Testis (tissue), 2 donors: ENCODE measurements at regions not wholly inside any gene's neighbourhood (a gene's known extent, or its start where the extent isn't known, plus 50 kb on each side); places are given as distances from the start of the nearest gene placed in this dataset.

Source experiments
- CTCF ChIP-seq, 3 experiments: fragments of 450-650 bp in 2 of 3; fragments of 200-600 bp in 1 of 3; sonication (generic) in 1 of 3; IDR thresholded peaks; one replicate each; pipeline ENCODE4 v1.5.1; 2016 to 2019; ENCODE audit warnings: antibody characterized with exemption in 3 of 3, mild to moderate bottlenecking in 2 of 3, moderate library complexity in 1 of 3
- POLR2A ChIP-seq: fragments of 450-650 bp; IDR thresholded peaks from one replicate; pipeline ENCODE4 v1.6.1; 2017; ENCODE audit warnings: antibody characterized with exemption, mild to moderate bottlenecking, moderate library complexity

GRCh38 chrX:45806410-45807121, 605.9 kb upstream of the DIPK2B start:
- TF ChIP-seq CTCF (IDR thresholded peaks at IDR 0.05) = no peak
- no peak for TF ChIP-seq POLR2A
